Heart left ventricle (tissue), 13 donors: ENCODE measurements at regions not wholly inside any gene's neighbourhood (a gene's known extent, or its start where the extent isn't known, plus 50 kb on each side); places are given as distances from the start of the nearest gene placed in this dataset.
"Not testable (repeated sequence)": the region's sequence is repeated elsewhere in the genome, so short reads cannot be mapped to it uniquely, and the experiment has no call there.

Source experiments
- POLR2A ChIP-seq, 2 donors: fragments of 450-650 bp; IDR thresholded peaks; one replicate each; pipeline ENCODE4 v1.6.1; 2017; ENCODE audit warnings: antibody characterized with exemption in 2 of 2, mild to moderate bottlenecking in 2 of 2, moderate library complexity in 2 of 2
- TF ChIP-seq, protein P1 (sequence below), 12 donors: fragments of 200-600 bp; sonication (generic) in 4 of 12; IDR thresholded peaks; one replicate each; pipeline versions ENCODE4 v1.5.0 to v1.8.0; 2018 to 2022; ENCODE audit warnings: antibody characterized with exemption in 12 of 12, mild to moderate bottlenecking in 5 of 12
- donor health status: ischemic (EF 13 %, LVEDD 7.1; RV severe dilation, severe dysfunction).
- donor health status: DM: no; HTN: yes; CAD: no.
- donor health status: DM: no; HTN: no; CAD: no.
- donor health status: ischemic (EF 25% LVEDD 6.9; RV normal size, moderate dysfunction).
- donor health status: ischemic (EF 25% LVEDD 5.7; RV mildly dilated, moderate dysfunction).
- donor health status: ischemic (EF 35%, LVEDD 5.7; RV mildly dilated, moderate dysfunction).
- donor health status: nonischemic (EF 11% LVEDD 7.7; RV severe dilation, severe dysfunction).
- donor health status: DM: yes; HTN: yes; CAD: no.
- donor health status: PGD.
- donor health status: ischemic (EF 29% LVEDD 5.4; RV normal size, mild dysfunction).
- donor health status: nonischemic (EF 23%, LVEDD 6.1; RV moderate dilation, normal function).

DNA sequence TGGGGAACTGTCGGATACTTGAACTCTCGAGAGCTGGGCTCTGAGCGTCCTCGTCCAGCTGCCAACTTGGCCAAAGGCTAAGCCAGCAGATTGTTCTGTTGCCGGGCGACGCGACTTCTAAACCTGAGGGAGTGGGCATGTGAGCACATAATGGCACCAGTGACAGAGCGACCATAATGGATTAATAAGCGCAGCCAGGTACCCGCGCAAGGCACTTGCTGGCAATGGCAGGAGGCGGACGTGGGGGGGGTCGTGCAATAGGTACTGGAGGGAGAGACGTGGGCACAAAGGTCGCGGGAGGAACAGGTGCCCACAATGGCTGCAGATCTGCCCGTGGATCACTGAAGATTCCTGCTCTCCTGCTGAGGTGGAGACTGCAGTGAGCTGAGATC, 1368.7 kb downstream of the CDH12 start:
- TF ChIP-seq, protein P1, sequence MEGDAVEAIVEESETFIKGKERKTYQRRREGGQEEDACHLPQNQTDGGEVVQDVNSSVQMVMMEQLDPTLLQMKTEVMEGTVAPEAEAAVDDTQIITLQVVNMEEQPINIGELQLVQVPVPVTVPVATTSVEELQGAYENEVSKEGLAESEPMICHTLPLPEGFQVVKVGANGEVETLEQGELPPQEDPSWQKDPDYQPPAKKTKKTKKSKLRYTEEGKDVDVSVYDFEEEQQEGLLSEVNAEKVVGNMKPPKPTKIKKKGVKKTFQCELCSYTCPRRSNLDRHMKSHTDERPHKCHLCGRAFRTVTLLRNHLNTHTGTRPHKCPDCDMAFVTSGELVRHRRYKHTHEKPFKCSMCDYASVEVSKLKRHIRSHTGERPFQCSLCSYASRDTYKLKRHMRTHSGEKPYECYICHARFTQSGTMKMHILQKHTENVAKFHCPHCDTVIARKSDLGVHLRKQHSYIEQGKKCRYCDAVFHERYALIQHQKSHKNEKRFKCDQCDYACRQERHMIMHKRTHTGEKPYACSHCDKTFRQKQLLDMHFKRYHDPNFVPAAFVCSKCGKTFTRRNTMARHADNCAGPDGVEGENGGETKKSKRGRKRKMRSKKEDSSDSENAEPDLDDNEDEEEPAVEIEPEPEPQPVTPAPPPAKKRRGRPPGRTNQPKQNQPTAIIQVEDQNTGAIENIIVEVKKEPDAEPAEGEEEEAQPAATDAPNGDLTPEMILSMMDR (IDR thresholded peaks at IDR 0.05): not testable (repeated sequence)
- not testable (repeated sequence) for TF ChIP-seq POLR2A (IDR thresholded peaks at IDR 0.05)
